Vagina (tissue), 2 donors: ENCODE measurements at regions not wholly inside any gene's neighbourhood (a gene's known extent, or its start where the extent isn't known, plus 50 kb on each side); places are given as distances from the start of the nearest gene placed in this dataset.

Source experiments
- DNase-seq, 2 donors: peaks; one replicate each; pipeline ENCODE4 v3.0.0-alpha.2; 2017; ENCODE audit errors: extremely low spot score in 2 of 2
- H3K27ac ChIP-seq: fragments of 200-600 bp; sonication (generic); one replicate; pipeline ENCODE4 v1.5.1; 2019
- H3K27me3 ChIP-seq: fragments of 200-600 bp; sonication (generic); one replicate; pipeline ENCODE4 v1.5.1; 2019
- H3K36me3 ChIP-seq, 2 donors: fragments of 200-600 bp; sonication (generic); one replicate each; pipeline ENCODE4 v1.5.1; 2017 to 2019
- H3K4me1 ChIP-seq: fragments of 200-600 bp; sonication (generic); one replicate; pipeline ENCODE4 v1.5.1; 2019
- H3K4me3 ChIP-seq, 2 donors: fragments of 200-600 bp; sonication (generic); 1 replicate in 1 of 2; 2 replicates in 1 of 2; pipeline ENCODE4 v1.5.1; 2016 to 2019
- H3K9me3 ChIP-seq: fragments of 200-600 bp; sonication (generic); one replicate; pipeline ENCODE4 v1.5.1; 2019
- CTCF ChIP-seq, 3 experiments: fragments of 450-650 bp in 2 of 3; fragments of 200-600 bp in 1 of 3; sonication (generic) in 1 of 3; IDR thresholded peaks; one replicate each; pipeline ENCODE4 v1.5.1; 2017 to 2019; ENCODE audit warnings: antibody characterized with exemption in 3 of 3, mild to moderate bottlenecking in 2 of 3, moderate library complexity in 2 of 3
- POLR2A ChIP-seq, 2 donors: fragments of 450-650 bp; IDR thresholded peaks; one replicate each; pipeline ENCODE4 v1.6.1; 2017; ENCODE audit warnings: antibody characterized with exemption in 2 of 2, mild to moderate bottlenecking in 2 of 2, moderate library complexity in 2 of 2
- POLR2AphosphoS5 ChIP-seq, 2 donors: sonication (generic); formaldehyde crosslinking; IDR thresholded peaks; one replicate each; pipeline ENCODE4 v1.9.0; 2017; ENCODE audit warnings: antibody characterized with exemption in 2 of 2, mild to moderate bottlenecking in 2 of 2, low read depth in 1 of 2; ENCODE audit not compliant: insufficient read depth in 1 of 2
- intact Hi-C: fragments of 100-400 bp; cut with DNase I; formaldehyde crosslinking; loops from one replicate; pipeline ENCODE4 v1.15.1; 2023

- Histone ChIP-seq H3K27me3 (no peaks in the 10 kb centered on the region), H3K4me1 (no peaks in the 10 kb centered on the region), H3K4me3 (no peak overlapping the region), H3K9me3 (no peaks in the 10 kb centered on the region), H3K27ac (no peak overlapping the region), H3K36me3 (no peaks in the 10 kb centered on the region)
- TF ChIP-seq CTCF (IDR thresholded peaks at IDR 0.05) (no peak), POLR2A (IDR thresholded peaks at IDR 0.05) (no peak), POLR2AphosphoS5 (IDR thresholded peaks at IDR 0.05; ENCODE audit: insufficient read depth in 1 of 2, low read depth in 1 of 2) (no peak)
- intact Hi-C loops, result no loop called here
- DNase-seq, result no peak
Observed at GRCh38 chr10:131653554-131654470, 247.0 kb upstream of the PPP2R2D start.

GRCh38 chr10:131654471-131655087 is 246.2 kb upstream of the PPP2R2D start:
- H3K27me3 ChIP-seq, result no peaks in the 10 kb centered on the region
- TF ChIP-seq POLR2AphosphoS5 (IDR thresholded peaks at IDR 0.05; ENCODE audit: insufficient read depth in 1 of 2, low read depth in 1 of 2), result no peak
- no peak for TF ChIP-seq CTCF (IDR thresholded peaks at IDR 0.05)
- TF ChIP-seq POLR2A (IDR thresholded peaks at IDR 0.05), result no peak
- H3K4me3 ChIP-seq, result no peak overlapping the region
- no peaks in the 10 kb centered on the region for H3K4me1 ChIP-seq
- intact Hi-C loops, result no loop called here
- H3K9me3 ChIP-seq, result no peaks in the 10 kb centered on the region
- no peaks in the 10 kb centered on the region for H3K36me3 ChIP-seq
- DNase-seq, result no peak
- no peak overlapping the region for H3K27ac ChIP-seq

GRCh38 chr10:131655101-131655849 is 245.5 kb upstream of the PPP2R2D start:
- Histone ChIP-seq H3K36me3 (no peaks in the 10 kb centered on the region), H3K9me3 (no peaks in the 10 kb centered on the region), H3K27me3 (no peaks in the 10 kb centered on the region), H3K4me3 (no peak overlapping the region), H3K27ac (no peak overlapping the region), H3K4me1 (no peaks in the 10 kb centered on the region)
- no peak for TF ChIP-seq CTCF (IDR thresholded peaks at IDR 0.05)
- no peak for TF ChIP-seq POLR2A (IDR thresholded peaks at IDR 0.05)
- no peak for TF ChIP-seq POLR2AphosphoS5 (IDR thresholded peaks at IDR 0.05; ENCODE audit: insufficient read depth in 1 of 2, low read depth in 1 of 2)
- DNase-seq, result no peak
- intact Hi-C loops, result no loop called here

- intact Hi-C loops, result no loop called here
- DNase-seq, result no peak
Observed at GRCh38 chr10:131656009-131656408, 244.8 kb upstream of the PPP2R2D start.

GRCh38 chr10:131656431-131656841 is 244.4 kb upstream of the PPP2R2D start:
- Histone ChIP-seq H3K4me1 (no peaks in the 10 kb centered on the region), H3K27ac (no peak overlapping the region), H3K4me3 (no peak overlapping the region), H3K36me3 (no peaks in the 10 kb centered on the region), H3K27me3 (no peaks in the 10 kb centered on the region), H3K9me3 (no peaks in the 10 kb centered on the region)
- DNase-seq, result no peak
- no peak for TF ChIP-seq POLR2AphosphoS5 (IDR thresholded peaks at IDR 0.05; ENCODE audit: insufficient read depth in 1 of 2, low read depth in 1 of 2)
- TF ChIP-seq CTCF (IDR thresholded peaks at IDR 0.05), result no peak
- no peak for TF ChIP-seq POLR2A (IDR thresholded peaks at IDR 0.05)
- intact Hi-C loops, result no loop called here

More at GRCh38 chr10:131656009-131656408, 244.8 kb upstream of the PPP2R2D start:
- H3K9me3 ChIP-seq, result no peaks in the 10 kb centered on the region
- no peaks in the 10 kb centered on the region for H3K4me1 ChIP-seq
- H3K36me3 ChIP-seq, result no peaks in the 10 kb centered on the region
- no peaks in the 10 kb centered on the region for H3K27me3 ChIP-seq
- no peak overlapping the region for H3K27ac ChIP-seq
- no peak for TF ChIP-seq POLR2A (IDR thresholded peaks at IDR 0.05)
- H3K4me3 ChIP-seq, result no peak overlapping the region
